ENCODE measurements at regions not wholly inside any gene's neighbourhood (a gene's known extent, or its start where the extent isn't known, plus 50 kb on each side); places are given as distances from the start of the nearest gene placed in this dataset.

DNA sequence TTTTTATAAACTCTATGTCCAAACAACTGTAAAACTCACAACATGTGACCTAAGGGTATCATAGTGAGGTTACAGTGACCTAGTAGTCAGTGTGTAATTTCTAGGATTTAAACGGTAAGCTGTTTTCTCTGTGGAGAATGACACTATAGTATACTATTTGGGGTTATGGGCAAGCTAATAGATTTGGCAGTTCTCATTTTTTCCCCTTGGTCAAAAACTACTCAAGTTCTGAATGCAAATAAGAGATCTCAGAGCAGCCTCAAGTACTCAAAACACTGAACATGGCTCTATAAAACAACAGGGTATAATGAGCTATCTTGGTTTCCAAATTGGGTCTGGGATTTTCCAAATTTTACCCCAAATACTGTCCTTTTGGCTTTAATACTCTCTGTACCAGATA lies 88.5 kb upstream of the HMCN1 start:
- TF ChIP-seq, protein P1, sequence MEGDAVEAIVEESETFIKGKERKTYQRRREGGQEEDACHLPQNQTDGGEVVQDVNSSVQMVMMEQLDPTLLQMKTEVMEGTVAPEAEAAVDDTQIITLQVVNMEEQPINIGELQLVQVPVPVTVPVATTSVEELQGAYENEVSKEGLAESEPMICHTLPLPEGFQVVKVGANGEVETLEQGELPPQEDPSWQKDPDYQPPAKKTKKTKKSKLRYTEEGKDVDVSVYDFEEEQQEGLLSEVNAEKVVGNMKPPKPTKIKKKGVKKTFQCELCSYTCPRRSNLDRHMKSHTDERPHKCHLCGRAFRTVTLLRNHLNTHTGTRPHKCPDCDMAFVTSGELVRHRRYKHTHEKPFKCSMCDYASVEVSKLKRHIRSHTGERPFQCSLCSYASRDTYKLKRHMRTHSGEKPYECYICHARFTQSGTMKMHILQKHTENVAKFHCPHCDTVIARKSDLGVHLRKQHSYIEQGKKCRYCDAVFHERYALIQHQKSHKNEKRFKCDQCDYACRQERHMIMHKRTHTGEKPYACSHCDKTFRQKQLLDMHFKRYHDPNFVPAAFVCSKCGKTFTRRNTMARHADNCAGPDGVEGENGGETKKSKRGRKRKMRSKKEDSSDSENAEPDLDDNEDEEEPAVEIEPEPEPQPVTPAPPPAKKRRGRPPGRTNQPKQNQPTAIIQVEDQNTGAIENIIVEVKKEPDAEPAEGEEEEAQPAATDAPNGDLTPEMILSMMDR (conservative IDR thresholded peaks at IDR 0.05; ENCODE audit: low read depth, low read length): no peak
- DNase-seq (ENCODE audit: low read depth): no peak
- H3K4me3 ChIP-seq (ENCODE audit: low read length): no peak overlapping the region

DNA sequence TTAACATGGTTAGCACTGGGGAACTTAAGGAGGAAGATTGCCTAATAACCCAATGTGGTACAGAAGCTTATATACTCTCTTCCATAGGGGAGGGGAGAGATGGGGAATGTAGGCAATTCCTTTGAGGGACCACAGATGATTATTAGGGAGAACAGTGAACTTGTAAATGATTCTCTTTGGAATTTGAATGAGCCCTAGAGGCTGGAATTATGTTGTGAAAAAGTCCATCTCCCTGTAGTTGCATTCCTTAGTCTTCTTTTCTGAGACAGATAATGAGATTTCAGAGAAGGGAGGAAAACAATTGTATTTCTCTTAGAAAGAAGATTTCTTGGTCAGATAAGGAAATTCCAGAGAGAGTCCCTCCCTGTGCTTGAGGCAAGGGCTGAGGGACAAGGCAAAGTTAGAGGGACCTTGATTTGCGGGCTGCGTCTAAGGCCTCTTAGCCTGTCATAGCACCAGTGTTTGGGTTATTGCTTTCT lies 89.0 kb upstream of the HMCN1 start:
- no peak overlapping the region for H3K4me3 ChIP-seq (ENCODE audit: low read length)
- DNase-seq (ENCODE audit: low read depth): no peak
- TF ChIP-seq, protein P1 (conservative IDR thresholded peaks at IDR 0.05; ENCODE audit: low read depth, low read length): no peak

DNA sequence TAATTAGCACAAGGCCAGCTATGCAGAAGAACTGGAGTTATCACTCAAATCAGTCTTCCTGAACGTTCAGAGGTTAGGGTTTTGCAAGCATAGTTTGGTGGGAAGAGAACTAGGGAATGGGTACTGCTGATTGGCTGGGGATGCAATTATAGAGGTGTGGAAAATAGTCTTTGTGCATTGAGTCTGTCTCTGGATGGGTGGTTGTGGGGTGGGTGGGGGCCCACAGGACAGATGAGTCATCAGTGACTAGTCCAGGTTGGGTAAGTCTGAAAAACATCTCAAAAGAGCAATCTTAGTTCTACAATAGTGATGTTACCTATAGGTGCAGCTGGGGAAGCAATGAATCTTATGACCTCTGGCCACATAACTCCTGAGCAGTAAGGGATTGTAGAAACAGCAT lies 89.7 kb upstream of the HMCN1 start:
- TF ChIP-seq, protein P1 (conservative IDR thresholded peaks at IDR 0.05; ENCODE audit: low read depth, low read length): no peak
- H3K4me3 ChIP-seq (ENCODE audit: low read length): no peak overlapping the region
- DNase-seq (ENCODE audit: low read depth): no peak

DNA sequence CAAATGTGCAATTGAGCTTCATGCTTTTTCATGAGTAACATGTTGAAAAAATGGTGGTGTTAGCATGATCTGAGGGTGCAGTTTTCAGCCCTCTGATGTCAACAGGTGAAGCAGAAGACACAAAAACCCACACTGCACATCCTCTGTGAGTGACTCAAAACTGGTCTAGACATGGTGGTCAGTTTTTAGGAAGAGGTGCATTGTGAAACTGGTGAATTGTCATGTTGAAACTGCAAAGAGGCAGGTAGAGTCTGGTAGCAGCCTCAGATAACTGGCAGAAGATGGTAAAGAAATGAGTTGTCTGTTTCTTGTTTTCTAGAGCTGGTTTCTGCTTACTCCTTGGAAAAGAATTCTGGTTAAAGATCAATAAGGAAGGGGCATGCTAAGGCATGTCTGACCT lies 97.3 kb upstream of the HMCN1 start:
- DNase-seq (ENCODE audit: low read depth): no peak
- TF ChIP-seq, protein P1 (conservative IDR thresholded peaks at IDR 0.05; ENCODE audit: low read depth, low read length): no peak
- no peak overlapping the region for H3K4me3 ChIP-seq (ENCODE audit: low read length)

- TF ChIP-seq, protein P1 (conservative IDR thresholded peaks at IDR 0.05; ENCODE audit: low read depth, low read length): no peak
- H3K4me3 ChIP-seq (ENCODE audit: low read length): no peak overlapping the region
- no peak for DNase-seq (ENCODE audit: low read depth)
These were observed 99.5 kb upstream of the HMCN1 start for GRCh38 chr1:185634704-185635103.

- TF ChIP-seq, protein P1 (conservative IDR thresholded peaks at IDR 0.05; ENCODE audit: low read depth, low read length): no peak
- no peak for DNase-seq (ENCODE audit: low read depth)
These were observed 101.3 kb upstream of the HMCN1 start for GRCh38 chr1:185632659-185633423.

DNA sequence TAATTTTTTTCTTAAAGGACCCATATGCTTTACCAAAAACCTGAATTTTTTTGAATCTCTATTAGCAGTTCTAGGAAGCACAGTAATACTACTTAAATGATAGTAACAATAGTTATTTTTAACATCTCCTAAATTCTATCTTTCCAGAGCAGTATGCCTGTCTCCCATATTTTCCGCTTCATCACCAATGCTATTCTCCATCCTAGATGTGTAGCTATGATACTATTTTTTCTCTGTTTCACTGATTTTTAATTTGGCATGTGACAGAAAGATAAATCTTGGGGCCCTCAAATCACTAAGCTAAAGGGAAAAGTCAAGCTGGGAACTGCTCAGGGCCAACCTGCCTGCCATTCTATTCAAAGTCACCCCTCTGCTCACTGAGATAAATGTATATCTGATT lies 102.3 kb upstream of the HMCN1 start:
- TF ChIP-seq, protein P1 (conservative IDR thresholded peaks at IDR 0.05; ENCODE audit: low read depth, low read length): no peak
- DNase-seq (ENCODE audit: low read depth): no peak
- no peak overlapping the region for H3K4me3 ChIP-seq (ENCODE audit: low read length)

More at GRCh38 chr1:185632659-185633423, 101.3 kb upstream of the HMCN1 start:
- H3K4me3 ChIP-seq (ENCODE audit: low read length): no peak overlapping the region
